Amniotic epithelial cell (primary cell): ENCODE measurements at regions not wholly inside any gene's neighbourhood (a gene's known extent, or its start where the extent isn't known, plus 50 kb on each side); places are given as distances from the start of the nearest gene placed in this dataset.
"Not testable (repeated sequence)": the region's sequence is repeated elsewhere in the genome, so short reads cannot be mapped to it uniquely, and the experiment has no call there.

Experiments
- DNase-seq: peaks from one replicate; pipeline ENCODE4 v3.0.0-alpha.2; 2010; ENCODE audit warnings: low read depth

- not testable (repeated sequence) for DNase-seq
These were observed 225.1 kb upstream of the ANKH start for GRCh38 chr5:15096686-15097085.

- DNase-seq: no peak
These were observed 221.2 kb upstream of the ANKH start for GRCh38 chr5:15092801-15093200.

- no peak for DNase-seq
These were observed 214.1 kb upstream of the ANKH start for GRCh38 chr5:15085671-15086070.

- DNase-seq: no peak
These were observed 210.5 kb upstream of the ANKH start for GRCh38 chr5:15082096-15082495.

- no peak for DNase-seq
These were observed 208.6 kb upstream of the ANKH start for GRCh38 chr5:15080219-15080618.

- no peak for DNase-seq
These were observed 208.0 kb upstream of the ANKH start for GRCh38 chr5:15079566-15079965.

- DNase-seq: no peak
These were observed 203.1 kb upstream of the ANKH start for GRCh38 chr5:15074651-15075050.

- DNase-seq: no peak
These were observed 201.9 kb upstream of the ANKH start for GRCh38 chr5:15073453-15073852.

- DNase-seq: no peak
These were observed 199.3 kb upstream of the ANKH start for GRCh38 chr5:15070907-15071306.

- DNase-seq: no peak
These were observed 197.9 kb upstream of the ANKH start for GRCh38 chr5:15069407-15069905.

- no peak for DNase-seq
These were observed 193.5 kb upstream of the ANKH start for GRCh38 chr5:15065091-15065490.

- no peak for DNase-seq
These were observed 192.8 kb upstream of the ANKH start for GRCh38 chr5:15064396-15064795.

- DNase-seq: no peak
These were observed 185.5 kb upstream of the ANKH start for GRCh38 chr5:15056988-15057592.

GRCh38 chr5:15044521-15044920, 172.9 kb upstream of the ANKH start:
- no peak for DNase-seq

GRCh38 chr5:15037247-15037908, 165.8 kb upstream of the ANKH start:
- DNase-seq: no peak

- no peak for DNase-seq
These were observed 162.8 kb upstream of the ANKH start for GRCh38 chr5:15034379-15034778.

GRCh38 chr5:15031180-15031579, 159.6 kb upstream of the ANKH start:
- no peak for DNase-seq

- DNase-seq: no peak
These were observed 156.2 kb upstream of the ANKH start for GRCh38 chr5:15027764-15028163.

GRCh38 chr5:15026944-15027343, 155.4 kb upstream of the ANKH start:
- no peak for DNase-seq

GRCh38 chr5:15026011-15026893, 154.7 kb upstream of the ANKH start:
- peak; percentile 85 for DNase-seq

GRCh38 chr5:15023846-15024245, 152.3 kb upstream of the ANKH start:
- no peak for DNase-seq

- no peak for DNase-seq
These were observed 151.7 kb upstream of the ANKH start for GRCh38 chr5:15023266-15023665.
